Hippocampal formation (tissue), 2 donors: ENCODE measurements at regions not wholly inside any gene's neighbourhood (a gene's known extent, or its start where the extent isn't known, plus 50 kb on each side); places are given as distances from the start of the nearest gene placed in this dataset.

ENCODE experiments used
- DNase-seq, 2 donors: peaks; one replicate each; lab custom pipeline; 2025; lab: John Stamatoyannopoulos, UW

DNA sequence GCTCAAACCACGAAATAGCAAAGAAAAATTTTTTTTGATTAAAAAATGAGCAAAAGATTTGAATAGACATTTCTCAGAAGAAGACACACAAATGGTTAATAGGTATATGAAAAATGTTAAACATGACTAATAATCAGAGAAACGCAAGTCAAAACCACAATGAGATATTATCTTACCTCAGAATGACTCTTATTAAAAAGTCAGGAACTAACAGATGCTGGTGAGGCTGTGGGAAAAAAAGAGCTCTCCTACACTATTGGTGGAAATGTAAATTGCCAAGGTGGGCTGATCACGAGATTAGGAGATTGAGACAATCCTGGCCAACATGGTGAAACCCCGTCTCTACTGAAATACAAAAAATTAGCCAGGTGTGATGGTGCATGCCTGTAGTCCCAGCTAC is 315.5 kb upstream of the FLRT2 start:
- no peak for DNase-seq

DNA sequence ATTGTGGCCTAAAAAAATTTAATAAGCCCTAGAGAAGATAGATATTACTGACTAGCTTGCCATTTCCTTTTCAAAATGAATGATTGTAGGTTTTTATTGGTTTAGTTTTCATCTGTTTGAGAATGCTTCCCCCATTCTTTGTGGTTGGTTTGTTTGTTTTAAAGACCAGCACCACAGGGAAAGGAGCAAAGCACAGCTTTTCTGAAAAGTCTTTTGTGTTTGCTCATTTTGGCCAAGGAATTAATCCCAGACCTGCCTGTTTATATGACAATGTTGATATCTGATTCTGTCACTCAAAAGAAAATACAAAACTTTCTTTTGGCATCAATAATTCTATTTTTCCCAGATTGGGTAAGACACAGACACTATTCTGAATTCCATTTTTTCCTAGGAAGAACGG is 312.5 kb upstream of the FLRT2 start:
- no peak for DNase-seq

DNA sequence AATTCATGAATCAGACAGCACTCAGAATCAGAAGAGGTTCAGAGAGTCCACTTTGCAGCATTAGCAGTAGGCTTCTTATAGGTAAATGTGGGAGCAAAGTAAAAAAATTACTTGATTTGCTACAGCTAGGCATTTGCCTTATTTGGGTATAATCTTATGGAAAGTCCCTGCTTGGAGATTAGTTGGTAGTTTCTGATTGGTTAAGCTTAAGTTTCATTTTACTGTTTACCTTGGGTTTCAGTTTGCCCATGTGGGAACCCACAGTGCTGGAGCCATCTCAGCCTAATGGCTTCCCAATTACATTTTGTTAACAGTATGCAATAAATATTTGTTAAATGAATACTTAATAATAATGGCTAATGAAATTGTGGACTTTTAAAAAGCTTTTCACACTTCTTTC is 311.0 kb upstream of the FLRT2 start:
- no peak for DNase-seq

DNA sequence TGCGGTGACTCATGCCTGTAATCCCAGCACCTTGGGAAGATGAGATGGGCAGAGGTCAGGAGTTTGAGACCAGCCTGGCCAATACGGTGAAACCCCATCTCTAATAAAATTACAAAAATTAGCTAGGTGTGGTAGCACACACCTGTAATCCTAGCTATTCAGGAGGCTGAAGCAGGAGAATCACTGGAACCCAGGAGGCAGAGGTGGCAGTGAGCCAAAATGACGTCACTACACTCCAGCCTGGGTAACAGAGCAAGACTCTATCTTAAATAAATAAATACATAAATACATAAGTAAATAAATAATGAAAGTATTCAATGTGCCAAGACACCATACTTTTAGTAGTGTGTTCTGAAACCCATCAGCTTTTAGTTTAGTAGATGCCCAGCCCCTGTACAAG is 308.1 kb upstream of the FLRT2 start:
- no peak for DNase-seq

DNA sequence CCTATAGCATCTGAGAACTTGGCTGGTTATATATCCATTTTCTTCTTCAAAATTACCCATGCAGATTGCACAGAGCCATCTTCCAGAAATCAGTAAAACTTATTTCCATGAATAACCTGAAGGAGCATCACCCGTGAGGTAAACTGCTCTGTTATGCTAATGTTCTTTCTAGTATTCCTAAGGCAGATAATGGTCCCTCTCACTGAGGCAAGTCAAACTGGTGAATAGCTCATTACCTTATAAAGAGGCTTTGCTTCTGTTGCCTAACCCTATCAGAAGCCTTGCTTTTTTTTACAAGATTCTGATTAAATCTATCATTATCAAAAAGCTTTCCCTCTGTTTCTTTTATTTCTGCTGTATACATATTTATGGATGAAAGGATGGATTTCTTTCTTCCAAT is 307.6 kb upstream of the FLRT2 start:
- no peak for DNase-seq

DNA sequence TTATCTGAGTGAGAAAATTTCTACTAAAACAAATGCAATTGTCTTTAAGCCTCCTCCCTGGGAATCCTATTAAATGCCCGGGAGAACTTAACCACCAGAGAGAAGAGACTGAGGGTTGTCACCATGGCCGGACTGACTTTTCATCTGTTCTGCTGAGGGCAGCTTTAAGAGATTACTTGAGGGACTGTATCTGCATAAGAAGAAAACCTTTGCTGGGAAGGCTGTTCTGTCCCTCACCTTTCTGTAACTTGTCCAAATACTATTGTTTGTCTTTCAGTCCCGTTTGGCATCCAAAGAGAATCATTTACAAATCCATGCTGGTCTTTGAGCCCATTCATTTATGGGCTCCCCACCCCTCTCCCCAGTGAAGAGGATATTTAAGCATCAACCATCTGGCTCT is 306.3 kb upstream of the FLRT2 start:
- DNase-seq: no peak

DNA sequence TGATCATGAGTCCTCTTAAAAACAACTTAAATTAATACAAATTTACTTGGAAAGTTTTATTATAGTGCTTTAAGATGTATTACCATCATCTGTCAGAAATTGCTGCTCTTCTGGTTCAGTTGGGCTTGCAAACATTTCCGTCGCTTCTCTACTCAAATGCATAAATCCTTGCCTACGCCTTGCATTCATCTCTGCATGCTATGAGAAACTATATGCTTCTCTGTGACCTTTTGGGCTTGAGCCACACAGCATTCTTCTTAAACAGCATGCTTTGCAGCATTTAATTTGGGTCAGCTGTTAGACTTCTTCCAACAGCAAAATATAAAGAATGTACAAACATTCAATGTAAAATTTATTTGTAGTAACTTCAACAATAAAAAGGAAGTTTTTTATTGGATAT is 305.7 kb upstream of the FLRT2 start:
- no peak for DNase-seq

DNA sequence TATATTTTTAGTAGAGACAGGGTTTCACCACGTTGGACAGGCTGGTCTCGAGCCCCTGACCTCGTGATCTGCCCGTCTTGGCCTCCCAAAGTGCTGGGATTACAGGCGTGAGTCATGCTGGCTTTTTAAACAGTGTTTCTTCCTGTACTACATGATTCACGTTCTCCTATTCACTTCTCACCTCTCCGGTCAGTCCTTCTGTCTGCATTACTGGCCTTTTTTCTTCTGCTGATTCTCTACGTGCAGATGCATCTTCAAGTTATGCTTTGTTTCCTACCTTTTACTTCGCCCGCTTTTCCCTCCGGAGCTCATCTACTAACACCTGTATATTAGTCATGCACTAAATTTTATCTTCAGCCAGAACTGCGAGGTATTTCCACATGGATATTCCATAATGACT is 296.2 kb upstream of the FLRT2 start:
- no peak for DNase-seq

DNA sequence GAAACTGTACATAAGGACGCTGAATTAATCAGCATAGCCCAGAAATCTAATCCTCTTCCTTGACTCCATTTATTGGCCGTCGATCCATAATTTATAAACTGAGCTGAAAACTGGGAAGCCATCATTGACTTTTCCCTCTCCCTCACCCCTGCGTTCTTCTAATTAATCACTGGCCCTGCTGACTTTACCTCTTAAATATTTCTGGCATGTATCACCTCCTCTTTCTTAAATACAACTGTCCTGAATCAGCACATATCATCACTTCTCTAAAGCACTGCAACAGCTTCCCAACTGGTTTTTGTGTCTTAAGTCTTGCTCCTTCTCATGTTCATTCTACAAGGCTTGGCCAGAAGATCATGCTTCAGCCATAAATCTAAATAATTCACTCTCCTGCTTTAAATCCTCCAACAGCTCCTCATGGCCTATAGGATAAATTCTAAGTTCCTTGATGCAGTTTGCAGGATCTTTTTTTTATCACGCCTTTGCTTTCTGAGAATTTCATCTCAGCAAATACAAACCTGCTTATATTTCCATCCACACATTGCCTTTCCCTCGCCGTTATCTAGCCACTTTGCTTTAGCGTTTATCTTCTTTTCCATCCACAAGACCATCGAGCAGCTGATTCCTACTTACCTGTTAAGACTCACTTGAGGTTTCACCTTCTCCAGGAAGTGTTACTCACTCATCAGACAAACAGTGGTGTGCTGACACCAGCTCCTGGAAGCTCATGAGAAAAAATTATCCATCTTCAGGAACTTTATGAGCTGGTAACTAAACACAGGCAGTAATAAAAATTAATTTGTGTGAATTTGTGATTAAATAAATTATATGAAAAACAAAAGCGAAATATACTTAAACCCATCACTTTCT is 295.6 kb upstream of the FLRT2 start:
- no peak for DNase-seq

DNA sequence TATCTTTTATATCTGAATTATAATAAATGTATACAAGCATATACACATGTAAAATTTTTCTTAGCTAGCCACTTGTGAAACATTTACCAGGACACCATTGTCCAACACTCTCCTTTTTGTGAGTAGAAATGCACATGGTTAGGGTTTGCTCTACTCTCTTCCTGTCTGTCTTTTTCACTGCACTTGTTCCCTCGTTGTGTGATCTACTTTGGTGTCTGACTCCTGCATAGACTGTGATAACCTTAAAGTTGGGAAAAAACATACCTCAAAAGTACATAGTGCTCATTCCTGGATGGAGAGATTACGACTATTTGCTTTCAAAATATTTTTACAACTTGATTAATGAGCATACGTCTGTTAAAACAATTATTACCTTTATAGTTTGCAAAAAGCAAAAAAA is 294.1 kb upstream of the FLRT2 start:
- DNase-seq: no peak

DNA sequence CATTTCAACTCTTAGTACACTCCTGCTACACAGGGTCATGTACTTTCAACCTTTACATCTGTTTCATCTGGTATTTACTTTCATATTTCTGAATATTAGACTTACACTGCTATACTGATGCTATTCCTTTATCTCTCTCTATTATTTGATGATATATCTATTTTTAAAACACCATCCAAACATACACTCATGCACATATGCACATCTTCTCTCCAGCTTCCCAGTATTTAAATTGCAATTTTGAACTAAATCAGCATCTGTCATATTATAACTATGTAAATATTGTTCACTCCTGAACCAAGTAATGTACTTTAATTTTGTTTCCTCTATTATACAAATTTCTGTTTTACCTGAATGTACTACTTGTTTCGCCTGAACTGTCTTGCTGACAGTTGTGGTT is 293.6 kb upstream of the FLRT2 start:
- DNase-seq: no peak

DNA sequence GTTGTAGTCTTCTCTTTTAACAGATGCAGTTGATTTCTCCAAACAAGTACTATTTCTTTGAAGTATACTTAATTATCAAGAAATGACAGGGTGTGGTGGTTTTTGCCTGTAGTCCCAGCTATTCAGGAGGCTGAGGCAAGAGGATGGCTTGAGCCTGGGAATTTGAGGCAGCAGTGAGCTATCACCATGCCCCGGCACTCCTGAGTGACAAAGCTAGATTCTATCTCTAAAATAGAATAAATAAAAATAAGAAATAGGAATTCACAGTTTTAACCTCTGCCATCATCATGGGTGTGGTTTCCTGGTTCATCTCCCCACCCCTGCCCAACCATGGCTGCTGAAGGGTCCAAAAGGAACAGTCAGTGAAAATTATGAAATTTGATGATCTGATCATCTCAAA is 290.2 kb upstream of the FLRT2 start:
- DNase-seq: no peak

DNA sequence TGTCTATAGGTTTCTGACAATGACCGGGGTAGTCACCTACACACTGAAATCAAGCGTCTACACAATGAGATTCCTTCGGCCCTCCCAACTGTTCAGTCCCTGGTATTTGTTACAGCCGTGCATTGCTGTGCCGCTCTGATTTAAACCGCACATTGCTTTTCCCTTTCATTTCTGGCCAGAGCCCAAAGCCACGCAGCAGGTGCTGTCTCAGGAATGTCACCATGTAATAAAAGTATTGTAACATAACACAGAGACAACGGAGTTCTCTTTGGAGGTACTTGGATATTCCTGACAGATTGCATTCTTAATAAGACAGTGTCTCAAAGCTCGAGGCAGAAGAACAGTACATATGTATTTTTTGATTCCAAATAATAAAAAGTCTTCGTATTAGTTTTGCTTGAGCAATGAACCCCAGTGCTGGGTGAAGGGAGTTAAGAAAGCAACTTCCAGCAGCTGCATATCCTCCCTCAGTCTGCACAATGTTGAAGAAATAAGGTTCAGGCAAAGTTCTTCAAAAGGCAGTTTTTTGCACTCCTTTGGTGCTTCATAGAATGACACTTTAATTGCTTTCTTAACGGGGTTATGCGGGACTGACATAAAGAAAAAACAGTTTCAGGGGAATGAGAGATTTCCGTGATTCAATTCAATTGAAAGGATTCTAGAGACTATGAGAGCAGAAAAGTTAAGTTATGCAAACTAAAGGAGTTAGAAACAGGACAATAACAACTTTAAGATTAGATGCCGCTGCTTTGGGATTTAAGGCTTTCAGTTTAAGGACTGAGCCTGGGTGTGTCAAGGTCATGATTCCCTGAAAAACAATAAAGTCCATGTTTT is 288.7 kb upstream of the FLRT2 start:
- no peak for DNase-seq

DNA sequence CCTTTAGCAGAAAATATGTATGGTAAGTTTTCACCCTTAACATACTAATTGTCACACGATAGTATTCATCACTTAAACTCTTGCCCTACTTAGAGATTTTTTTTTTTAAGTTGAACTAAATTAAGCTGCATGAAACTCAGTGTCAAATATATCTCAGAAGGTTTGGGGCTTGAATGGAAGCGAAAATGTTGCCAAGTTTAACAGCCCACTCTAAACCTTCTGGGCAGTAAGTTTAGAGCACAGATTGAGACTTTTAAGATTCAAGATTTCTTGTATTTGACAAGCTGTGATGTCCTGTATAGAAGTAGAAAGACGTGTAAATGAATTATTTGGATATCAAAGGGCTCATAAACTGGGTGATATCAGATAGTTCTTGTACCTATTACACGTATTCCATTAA is 287.3 kb upstream of the FLRT2 start:
- DNase-seq: no peak

DNA sequence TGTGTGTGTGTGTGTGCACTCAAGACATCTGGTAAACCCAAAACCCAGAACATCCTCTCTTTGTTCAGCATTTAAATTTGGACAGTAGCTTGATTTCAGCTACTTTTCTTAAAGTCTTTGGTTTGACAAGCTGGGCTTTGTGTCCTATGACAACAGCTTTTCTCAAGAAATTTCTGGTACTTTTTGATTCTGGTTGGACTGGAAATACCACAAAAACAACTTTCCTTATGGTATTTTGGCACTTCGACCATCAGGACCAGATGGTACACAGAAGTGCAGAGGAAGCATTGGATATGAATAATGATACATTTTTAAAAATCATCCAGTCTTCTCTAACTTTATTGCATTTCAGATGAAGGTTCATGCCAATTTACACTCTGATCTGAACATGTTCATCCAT is 286.6 kb upstream of the FLRT2 start:
- peak in 1 of 2 donors; percentile 27 for DNase-seq

DNA sequence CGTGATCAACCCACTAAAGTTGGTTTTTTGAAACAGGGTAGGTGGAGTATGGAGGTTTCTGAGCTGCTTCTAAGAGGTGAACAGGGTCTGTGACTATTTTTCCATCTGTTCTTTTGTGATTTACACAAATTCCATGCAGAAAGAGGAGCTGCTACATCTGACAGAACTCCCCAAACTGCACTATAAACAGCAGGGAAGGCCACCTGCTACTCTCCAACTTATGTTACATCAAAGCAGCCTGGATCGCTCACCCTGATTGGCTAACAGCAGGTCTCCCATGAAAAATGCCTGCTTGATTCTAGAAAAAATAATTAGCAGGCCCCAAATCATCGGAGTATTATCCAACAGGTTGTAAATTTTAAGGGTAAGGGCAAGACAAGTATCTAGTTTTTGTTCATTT is 282.9 kb upstream of the FLRT2 start:
- DNase-seq: no peak

DNA sequence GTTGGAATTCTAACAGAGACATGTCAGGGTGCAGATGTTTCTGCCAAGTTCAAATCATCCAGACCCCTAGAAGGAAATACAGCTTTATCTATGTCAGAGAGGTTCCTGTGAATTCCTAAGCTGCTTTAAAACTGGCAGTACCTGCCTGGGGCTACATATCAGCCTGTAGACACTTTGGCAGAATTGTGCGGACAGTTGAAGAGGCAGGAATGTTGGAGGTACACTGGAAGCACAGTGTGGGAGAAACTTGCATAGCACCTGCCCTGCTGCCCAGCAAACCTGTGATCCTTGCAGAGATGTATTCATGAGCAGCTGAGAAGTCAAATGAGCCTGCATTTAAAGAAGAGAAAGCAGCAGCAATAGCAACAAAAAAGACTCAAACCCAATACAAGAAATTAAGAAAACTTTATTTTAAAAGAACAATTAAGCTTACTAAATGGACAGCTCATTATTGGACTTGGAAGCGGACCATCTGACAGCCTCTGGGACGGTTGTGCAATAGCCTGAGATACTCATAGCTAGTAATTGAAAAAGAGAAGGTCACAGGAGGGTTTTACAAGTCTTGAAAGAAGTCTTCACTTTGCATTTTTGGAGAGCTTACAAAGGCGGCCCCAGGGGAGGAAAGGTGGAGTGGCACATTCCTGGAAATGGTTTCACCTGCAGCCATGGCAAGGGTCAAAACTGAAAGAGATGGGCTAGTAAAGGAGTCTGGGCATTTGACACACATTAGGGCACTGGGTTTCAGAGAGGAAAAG is 280.9 kb upstream of the FLRT2 start:
- DNase-seq: no peak

DNA sequence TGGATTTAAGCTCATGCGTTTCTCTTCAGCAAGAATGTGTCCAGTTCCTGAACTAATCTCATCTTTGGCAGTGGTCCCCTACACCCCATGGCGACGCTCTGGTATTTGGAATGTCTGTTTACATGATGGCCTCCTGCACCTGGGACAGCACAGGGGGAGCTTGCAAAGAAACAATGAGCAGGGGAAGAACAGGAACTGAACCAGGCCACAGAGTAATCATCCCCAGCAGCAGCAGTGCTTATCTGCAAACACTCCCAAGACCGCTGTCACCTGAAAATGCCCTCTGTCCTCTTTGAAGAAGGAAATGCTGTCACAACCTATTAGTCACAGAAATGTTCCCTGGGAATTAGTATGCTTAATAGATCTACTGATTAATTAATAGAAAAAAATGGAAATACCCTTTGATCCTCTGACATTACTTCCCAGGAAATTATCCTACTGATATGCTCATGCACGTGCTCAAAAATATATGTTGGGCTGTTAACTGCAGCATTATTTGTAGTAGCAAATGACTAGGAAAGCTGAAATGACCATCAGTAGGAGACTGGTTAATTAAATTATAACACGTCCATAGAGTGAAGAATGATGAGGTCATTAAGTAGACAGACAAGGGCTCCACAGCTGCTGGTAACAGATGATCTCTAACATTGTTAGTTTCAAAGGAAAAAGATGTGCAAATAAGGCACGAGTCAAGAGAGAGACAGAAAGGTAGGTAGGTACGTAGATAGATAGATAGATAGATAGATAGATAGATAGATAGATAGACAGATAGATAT is 279.3 kb upstream of the FLRT2 start:
- no peak for DNase-seq

DNA sequence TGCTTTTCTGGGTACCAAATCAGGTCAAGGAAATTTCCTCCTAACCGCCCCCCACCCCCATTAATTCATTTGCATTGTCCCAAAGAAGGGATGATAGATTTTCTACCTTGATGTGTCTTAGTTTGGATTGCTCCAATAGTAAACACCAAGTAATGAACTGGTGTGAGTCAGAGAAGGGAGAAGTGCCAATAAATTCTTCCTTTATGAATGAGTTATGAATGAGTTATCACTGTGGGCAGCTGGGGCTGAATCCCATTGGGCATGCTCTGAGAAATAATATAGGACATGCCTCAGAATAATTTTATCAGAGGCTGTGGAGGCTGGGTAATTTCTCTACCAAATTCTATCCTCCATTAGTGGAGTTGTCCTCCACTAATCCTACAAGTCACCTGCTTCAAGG is 277.9 kb upstream of the FLRT2 start:
- DNase-seq: no peak

DNA sequence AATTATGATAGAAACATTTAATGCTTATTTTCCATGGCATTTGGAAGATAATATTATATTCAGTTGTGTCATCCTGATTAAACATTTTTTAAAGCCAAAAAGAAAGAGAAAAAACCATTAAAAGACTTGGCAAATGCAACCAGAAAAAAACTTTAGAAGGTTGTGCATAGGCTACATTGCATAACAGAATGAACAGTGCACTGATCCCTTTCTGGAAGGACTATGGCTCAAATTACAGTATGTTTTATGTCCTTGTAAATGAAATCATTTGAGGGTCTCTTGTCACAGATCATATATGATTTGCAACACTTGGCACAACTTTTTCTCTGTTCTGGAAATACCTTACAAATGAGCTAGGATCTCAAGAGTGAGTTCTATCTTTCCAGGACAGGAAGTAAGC is 275.2 kb upstream of the FLRT2 start:
- no peak for DNase-seq

DNA sequence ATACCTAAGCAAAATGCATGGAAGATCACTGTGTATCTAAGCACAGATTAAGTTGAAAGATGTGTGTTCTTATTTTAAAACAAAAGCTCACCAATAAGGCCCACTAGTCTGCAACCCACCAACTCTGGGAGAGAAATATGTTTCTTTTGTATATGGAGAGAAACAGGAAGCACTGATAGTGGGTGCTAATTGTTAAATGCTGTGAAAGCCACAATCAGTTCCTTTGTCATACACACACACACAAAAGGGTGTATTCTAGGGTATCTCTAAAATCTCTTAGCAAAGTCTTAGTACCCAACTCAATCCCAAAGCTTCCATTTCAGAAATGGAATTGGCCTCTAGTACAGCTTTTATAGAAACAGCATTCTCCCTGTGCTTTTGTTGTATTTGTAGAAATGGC is 272.7 kb upstream of the FLRT2 start:
- no peak for DNase-seq
